ENCODE measurements at regions not wholly inside any gene's neighbourhood (a gene's known extent, or its start where the extent isn't known, plus 50 kb on each side); places are given as distances from the start of the nearest gene placed in this dataset.

GRCh38 chr13:99125326-99125915 lies 75.2 kb upstream of the UBAC2 start:
- no peak for DNase-seq (ENCODE audit: low read depth, low spot score)
- H3K27me3 Mint-ChIP-seq (ENCODE audit: low read depth), result no peaks in the 10 kb centered on the region
- no peak overlapping the region for H3K27ac Mint-ChIP-seq (ENCODE audit: unreplicated experiment)
- H3K4me1 Mint-ChIP-seq, result peaks cover 7% of the 10 kb centered on the region
- H3K9me3 Mint-ChIP-seq, result no peaks in the 10 kb centered on the region
- TF ChIP-seq CTCF (conservative IDR thresholded peaks at IDR 0.05), result no peak
- H3K4me3 Mint-ChIP-seq, result no peak overlapping the region
- no peaks in the 10 kb centered on the region for H3K36me3 Mint-ChIP-seq (ENCODE audit: low read depth)

- DNase-seq (ENCODE audit: low read depth, low spot score), result no peak
- Mint-ChIP-seq H3K9me3 (no peaks in the 10 kb centered on the region), H3K27me3 (ENCODE audit: low read depth) (no peaks in the 10 kb centered on the region), H3K4me1 (peaks cover 5% of the 10 kb centered on the region), H3K27ac (ENCODE audit: unreplicated experiment) (no peak overlapping the region), H3K4me3 (no peak overlapping the region), H3K36me3 (ENCODE audit: low read depth) (no peaks in the 10 kb centered on the region)
- no peak for TF ChIP-seq CTCF (conservative IDR thresholded peaks at IDR 0.05)
Observed at GRCh38 chr13:99126821-99127220, 73.8 kb upstream of the UBAC2 start.

- TF ChIP-seq CTCF (conservative IDR thresholded peaks at IDR 0.05), result no peak
- Mint-ChIP-seq H3K36me3 (ENCODE audit: low read depth) (no peaks in the 10 kb centered on the region), H3K4me1 (peaks cover 22% of the 10 kb centered on the region), H3K27me3 (ENCODE audit: low read depth) (no peaks in the 10 kb centered on the region), H3K9me3 (no peaks in the 10 kb centered on the region), H3K4me3 (no peak overlapping the region), H3K27ac (ENCODE audit: unreplicated experiment) (no peak overlapping the region)
- no peak for DNase-seq (ENCODE audit: low read depth, low spot score)
Observed at GRCh38 chr13:99129050-99129449, 71.6 kb upstream of the UBAC2 start.

GRCh38 chr13:99129951-99130350 lies 70.7 kb upstream of the UBAC2 start:
- H3K9me3 Mint-ChIP-seq, result no peaks in the 10 kb centered on the region
- no peak for TF ChIP-seq CTCF (conservative IDR thresholded peaks at IDR 0.05)
- no peak overlapping the region for H3K4me3 Mint-ChIP-seq
- no peaks in the 10 kb centered on the region for H3K27me3 Mint-ChIP-seq (ENCODE audit: low read depth)
- H3K36me3 Mint-ChIP-seq (ENCODE audit: low read depth), result no peaks in the 10 kb centered on the region
- no peak overlapping the region for H3K27ac Mint-ChIP-seq (ENCODE audit: unreplicated experiment)
- H3K4me1 Mint-ChIP-seq, result peaks cover 23% of the 10 kb centered on the region
- DNase-seq (ENCODE audit: low read depth, low spot score), result no peak

GRCh38 chr13:99131410-99131809 lies 69.2 kb upstream of the UBAC2 start:
- DNase-seq (ENCODE audit: low read depth, low spot score), result no peak
- no peak overlapping the region for H3K4me3 Mint-ChIP-seq
- peaks cover 23% of the 10 kb centered on the region for H3K4me1 Mint-ChIP-seq
- H3K9me3 Mint-ChIP-seq, result no peaks in the 10 kb centered on the region
- H3K27ac Mint-ChIP-seq (ENCODE audit: unreplicated experiment), result no peak overlapping the region
- no peaks in the 10 kb centered on the region for H3K27me3 Mint-ChIP-seq (ENCODE audit: low read depth)
- TF ChIP-seq CTCF (conservative IDR thresholded peaks at IDR 0.05), result no peak
- no peaks in the 10 kb centered on the region for H3K36me3 Mint-ChIP-seq (ENCODE audit: low read depth)
